ENCODE measurements at regions not wholly inside any gene's neighbourhood (a gene's known extent, or its start where the extent isn't known, plus 50 kb on each side); places are given as distances from the start of the nearest gene placed in this dataset.

DNA sequence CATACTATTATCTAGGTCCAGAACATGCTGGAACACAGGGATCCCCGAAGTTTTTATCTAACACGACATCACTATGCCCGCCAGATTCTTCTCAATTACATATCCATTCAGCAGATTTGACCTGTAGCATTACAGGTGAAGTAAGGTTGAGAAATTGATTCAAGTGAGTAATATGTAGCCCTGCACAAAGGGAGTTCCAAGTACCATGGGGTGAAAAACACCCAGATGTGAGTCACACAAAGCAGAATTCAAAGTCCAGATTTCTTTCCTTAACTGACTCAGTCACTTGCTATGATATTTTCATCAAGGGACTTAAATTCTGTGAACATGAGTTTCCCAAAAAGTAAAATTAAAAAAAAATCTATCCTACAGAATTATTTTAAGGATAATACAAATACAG, 655.4 kb upstream of the PTCHD4 start:
- H3K27ac ChIP-seq (ENCODE audit: control insufficient read depth, insufficient read depth, low read length) = peak overlapping the region; percentile 59
- dilution Hi-C loops (cut with MboI; ENCODE audit: extremely low pct_ligation_motif_present, low sequenced_read_pairs) = no loop called here
- no peaks in the 10 kb centered on the region for H3K27me3 ChIP-seq (ENCODE audit: control insufficient read depth, extremely low read depth, insufficient read depth, low read length)
- TF ChIP-seq EZH2 (IDR thresholded peaks at IDR 0.05; ENCODE audit: low read length) (no peak), CTCF (optimal IDR thresholded peaks at IDR 0.05 in 1 of 3, IDR thresholded peaks at IDR 0.05 in 1 of 3, conservative IDR thresholded peaks at IDR 0.05 in 1 of 3; ENCODE audit: extremely low read depth in 1 of 3, insufficient read depth in 2 of 3, low read length in 3 of 3) (no peak)
- FAIRE-seq (peak; percentile 90), DNase-seq (ENCODE audit: low read depth, low spot score) (peak; percentile 42)
- H3K36me3 ChIP-seq (ENCODE audit: control insufficient read depth in 2 of 2, extremely low read depth in 1 of 2, insufficient read depth in 2 of 2, low read length in 2 of 2) = no peaks in the 10 kb centered on the region
- H3K9me3 ChIP-seq (ENCODE audit: control insufficient read depth, low read depth, low read length) = no peaks in the 10 kb centered on the region
- H4K20me1 ChIP-seq (ENCODE audit: control insufficient read depth, extremely low read depth, insufficient read depth, low read length) = no peaks in the 10 kb centered on the region
- no peak overlapping the region for H2AFZ ChIP-seq (ENCODE audit: control insufficient read depth, low read length)
- H3K4me2 ChIP-seq (ENCODE audit: control insufficient read depth, extremely low read depth, insufficient read depth, low read depth, low read length) = no peak overlapping the region
- no peaks in the 10 kb centered on the region for H3K9me1 ChIP-seq (ENCODE audit: control insufficient read depth, extremely low read depth, insufficient read depth, low read length)
- no peaks in the 10 kb centered on the region for H3K79me2 ChIP-seq (ENCODE audit: control insufficient read depth, insufficient read depth, low read length)
- no peak overlapping the region for H3K9ac ChIP-seq (ENCODE audit: control insufficient read depth, extremely low read depth, insufficient read depth, low read length)
- peaks cover 21% of the 10 kb centered on the region for H3K4me1 ChIP-seq (ENCODE audit: control insufficient read depth, extremely low read depth, insufficient read depth, low read length)
- no peak overlapping the region for H3K4me3 ChIP-seq (ENCODE audit: control insufficient read depth in 2 of 3, extremely low read depth in 1 of 3, insufficient read depth in 2 of 3, low read depth in 1 of 3, low read length in 3 of 3)

- TF ChIP-seq EZH2 (IDR thresholded peaks at IDR 0.05; ENCODE audit: low read length) (no peak), CTCF (optimal IDR thresholded peaks at IDR 0.05 in 1 of 3, IDR thresholded peaks at IDR 0.05 in 1 of 3, conservative IDR thresholded peaks at IDR 0.05 in 1 of 3; ENCODE audit: extremely low read depth in 1 of 3, insufficient read depth in 2 of 3, low read length in 3 of 3) (peak; percentile 56 to 67 (median 60))
- Histone ChIP-seq H3K27me3 (ENCODE audit: control insufficient read depth, extremely low read depth, insufficient read depth, low read length) (no peaks in the 10 kb centered on the region), H3K4me1 (ENCODE audit: control insufficient read depth, extremely low read depth, insufficient read depth, low read length) (peaks cover 21% of the 10 kb centered on the region), H3K36me3 (ENCODE audit: control insufficient read depth in 2 of 2, extremely low read depth in 1 of 2, insufficient read depth in 2 of 2, low read length in 2 of 2) (no peaks in the 10 kb centered on the region), H3K79me2 (ENCODE audit: control insufficient read depth, insufficient read depth, low read length) (no peaks in the 10 kb centered on the region), H3K9me3 (ENCODE audit: control insufficient read depth, low read depth, low read length) (no peaks in the 10 kb centered on the region), H3K27ac (ENCODE audit: control insufficient read depth, insufficient read depth, low read length) (peak overlapping the region; percentile 59), H3K9me1 (ENCODE audit: control insufficient read depth, extremely low read depth, insufficient read depth, low read length) (no peaks in the 10 kb centered on the region), H4K20me1 (ENCODE audit: control insufficient read depth, extremely low read depth, insufficient read depth, low read length) (no peaks in the 10 kb centered on the region), H2AFZ (ENCODE audit: control insufficient read depth, low read length) (no peak overlapping the region), H3K4me3 (ENCODE audit: control insufficient read depth in 2 of 3, extremely low read depth in 1 of 3, insufficient read depth in 2 of 3, low read depth in 1 of 3, low read length in 3 of 3) (no peak overlapping the region), H3K4me2 (ENCODE audit: control insufficient read depth, extremely low read depth, insufficient read depth, low read depth, low read length) (peak overlapping the region; percentile 53), H3K9ac (ENCODE audit: control insufficient read depth, extremely low read depth, insufficient read depth, low read length) (peak overlapping the region; percentile 35)
- DNase-seq (ENCODE audit: low read depth, low spot score) (no peak), FAIRE-seq (peak; percentile 90)
- dilution Hi-C loops (cut with MboI; ENCODE audit: extremely low pct_ligation_motif_present, low sequenced_read_pairs) = no loop called here
These were observed 654.5 kb upstream of the PTCHD4 start for GRCh38 chr6:48765352-48765961.

Data from keratinocyte (primary cell).